ENCODE measurements at regions not wholly inside any gene's neighbourhood (a gene's known extent, or its start where the extent isn't known, plus 50 kb on each side); places are given as distances from the start of the nearest gene placed in this dataset.

DNA sequence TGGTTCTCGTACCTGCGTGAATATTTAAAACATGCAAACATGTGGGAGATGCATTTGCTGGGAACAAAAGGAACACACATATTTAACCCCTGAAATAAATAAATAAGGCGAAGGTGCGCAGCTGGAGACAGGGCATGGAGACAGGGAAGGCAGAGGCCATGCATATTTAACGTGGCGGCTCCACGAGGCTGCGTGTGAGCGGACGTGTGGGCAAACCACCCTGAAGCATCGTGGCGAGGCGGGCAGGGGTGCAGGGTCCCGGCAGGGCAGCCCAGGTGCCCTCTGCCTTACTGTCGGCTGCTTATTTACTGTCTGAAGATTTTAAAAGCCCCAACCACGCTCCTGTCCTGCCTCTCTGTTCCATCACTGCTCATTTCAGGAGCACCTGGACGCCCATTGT is 104.0 kb upstream of the ACTRT2 start:
- Mint-ChIP-seq H3K4me1 (ENCODE audit: insufficient read depth, unreplicated experiment) (no peaks in the 10 kb centered on the region), H3K27me3 (ENCODE audit: insufficient read depth, unreplicated experiment) (no peaks in the 10 kb centered on the region), H3K27ac (ENCODE audit: low read depth, unreplicated experiment) (no peak overlapping the region), H3K4me3 (ENCODE audit: unreplicated experiment) (no peak overlapping the region), H3K9me3 (ENCODE audit: unreplicated experiment) (peaks cover 9% of the 10 kb centered on the region), H3K36me3 (ENCODE audit: insufficient read depth, unreplicated experiment) (peaks cover 10% of the 10 kb centered on the region)
- intact Hi-C loops (cut with micrococcal nuclease) = no loop called here
- POLR2A ChIA-PET = no interaction called here
- CTCF ChIA-PET = no interaction called here
- DNase-seq (ENCODE audit: unreplicated experiment) = no peak
- BruUV-seq (replicated peaks) = no TSS peak
- TF ChIP-seq CTCF (IDR thresholded peaks at IDR 0.05; ENCODE audit: unreplicated experiment) = no peak

DNA sequence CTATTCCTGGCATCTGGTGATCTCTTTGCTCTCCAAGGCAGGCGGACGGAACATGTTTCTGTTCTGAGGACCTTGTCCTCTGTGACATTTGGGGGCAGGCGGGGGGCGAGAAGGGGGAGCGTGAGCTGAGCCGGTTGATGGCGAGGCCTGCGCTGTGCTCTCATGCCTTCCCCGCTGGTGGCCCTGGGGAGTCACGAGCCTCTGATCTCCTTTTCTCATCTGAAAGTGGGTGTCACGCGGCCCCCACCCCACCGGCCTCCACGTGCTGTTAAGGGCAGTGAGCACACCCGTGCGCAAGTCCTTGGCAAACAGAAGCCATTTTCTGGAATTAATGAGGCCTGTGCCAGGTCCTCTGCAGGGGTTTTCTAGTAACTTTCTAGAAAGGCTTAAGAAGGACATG is 102.8 kb upstream of the ACTRT2 start:
- ChIA-PET CTCF (no interaction called here), POLR2A (no interaction called here)
- H3K36me3 Mint-ChIP-seq (ENCODE audit: insufficient read depth, unreplicated experiment) = peaks cover 10% of the 10 kb centered on the region
- no peak for TF ChIP-seq CTCF (IDR thresholded peaks at IDR 0.05; ENCODE audit: unreplicated experiment)
- no peak overlapping the region for H3K4me3 Mint-ChIP-seq (ENCODE audit: unreplicated experiment)
- H3K9me3 Mint-ChIP-seq (ENCODE audit: unreplicated experiment) = peaks cover 9% of the 10 kb centered on the region
- no peaks in the 10 kb centered on the region for H3K27me3 Mint-ChIP-seq (ENCODE audit: insufficient read depth, unreplicated experiment)
- no peak for DNase-seq (ENCODE audit: unreplicated experiment)
- intact Hi-C loops (cut with micrococcal nuclease) = no loop called here
- no TSS peak for BruUV-seq (replicated peaks)
- no peaks in the 10 kb centered on the region for H3K4me1 Mint-ChIP-seq (ENCODE audit: insufficient read depth, unreplicated experiment)
- H3K27ac Mint-ChIP-seq (ENCODE audit: low read depth, unreplicated experiment) = no peak overlapping the region

DNA sequence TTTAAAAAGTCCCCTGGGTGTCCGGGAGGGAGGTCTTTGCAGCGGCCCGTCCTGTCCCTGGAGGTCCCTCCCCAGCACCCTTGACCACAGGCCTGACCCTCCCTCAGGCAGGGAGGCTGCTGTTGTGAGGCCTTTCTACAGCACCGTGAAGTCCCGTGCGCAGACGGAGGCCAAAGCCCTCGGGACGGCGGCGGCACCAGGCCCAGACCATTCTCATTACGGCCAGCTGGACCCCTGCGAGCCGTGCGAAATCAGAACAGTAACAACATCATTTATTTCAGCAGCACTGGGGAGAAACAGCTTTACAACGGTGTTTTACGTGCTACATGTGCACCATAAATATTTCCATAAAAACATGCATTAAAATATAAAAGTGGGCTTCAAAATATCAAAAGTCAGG is 101.4 kb upstream of the ACTRT2 start:
- no TSS peak for BruUV-seq (replicated peaks)
- Mint-ChIP-seq H3K9me3 (ENCODE audit: unreplicated experiment) (peaks cover 9% of the 10 kb centered on the region), H3K4me1 (ENCODE audit: insufficient read depth, unreplicated experiment) (no peaks in the 10 kb centered on the region), H3K4me3 (ENCODE audit: unreplicated experiment) (no peak overlapping the region), H3K36me3 (ENCODE audit: insufficient read depth, unreplicated experiment) (peaks cover 10% of the 10 kb centered on the region), H3K27me3 (ENCODE audit: insufficient read depth, unreplicated experiment) (no peaks in the 10 kb centered on the region), H3K27ac (ENCODE audit: low read depth, unreplicated experiment) (no peak overlapping the region)
- DNase-seq (ENCODE audit: unreplicated experiment) = no peak
- intact Hi-C loops (cut with micrococcal nuclease) = no loop called here
- no peak for TF ChIP-seq CTCF (IDR thresholded peaks at IDR 0.05; ENCODE audit: unreplicated experiment)
- ChIA-PET POLR2A (no interaction called here), CTCF (no interaction called here)

GRCh38 chr1:2920421-2921015 is 100.7 kb upstream of the ACTRT2 start:
- H3K9me3 Mint-ChIP-seq (ENCODE audit: unreplicated experiment) = peaks cover 5% of the 10 kb centered on the region
- intact Hi-C loops (cut with micrococcal nuclease) = no loop called here
- no peaks in the 10 kb centered on the region for H3K27me3 Mint-ChIP-seq (ENCODE audit: insufficient read depth, unreplicated experiment)
- no TSS peak for BruUV-seq (replicated peaks)
- POLR2A ChIA-PET = no interaction called here
- DNase-seq (ENCODE audit: unreplicated experiment) = no peak
- CTCF ChIA-PET = no interaction called here
- TF ChIP-seq CTCF (IDR thresholded peaks at IDR 0.05; ENCODE audit: unreplicated experiment) = no peak
- peaks cover 10% of the 10 kb centered on the region for H3K36me3 Mint-ChIP-seq (ENCODE audit: insufficient read depth, unreplicated experiment)
- no peak overlapping the region for H3K27ac Mint-ChIP-seq (ENCODE audit: low read depth, unreplicated experiment)
- no peak overlapping the region for H3K4me3 Mint-ChIP-seq (ENCODE audit: unreplicated experiment)
- no peaks in the 10 kb centered on the region for H3K4me1 Mint-ChIP-seq (ENCODE audit: insufficient read depth, unreplicated experiment)

Data from MCF 10A (cell line).